GM19239 (cell line): ENCODE measurements at regions not wholly inside any gene's neighbourhood (a gene's known extent, or its start where the extent isn't known, plus 50 kb on each side); places are given as distances from the start of the nearest gene placed in this dataset.

ENCODE experiments used
- DNase-seq: peaks from one replicate; pipeline ENCODE4 v3.0.0; 2011; ENCODE audit warnings: low spot score; ENCODE audit not compliant: insufficient read length
- FAIRE-seq: peaks from 2 replicates; lab custom pipeline; 2011; peaks lifted over from hg19 to GRCh38; lab: Jason Lieb, UNC

- FAIRE-seq (no peak), DNase-seq (no peak)
These were observed 1393.3 kb upstream of the TMEM132C start for GRCh38 chr12:126873701-126874100.

- DNase-seq (peak; percentile 40), FAIRE-seq (no peak)
These were observed 1392.4 kb upstream of the TMEM132C start for GRCh38 chr12:126874427-126875026.

- FAIRE-seq (no peak), DNase-seq (no peak)
These were observed 1387.1 kb upstream of the TMEM132C start for GRCh38 chr12:126879842-126880241.

GRCh38 chr12:126883697-126884096 is 1383.3 kb upstream of the TMEM132C start:
- FAIRE-seq (no peak), DNase-seq (no peak)

GRCh38 chr12:126889501-126889900 is 1377.5 kb upstream of the TMEM132C start:
- no peak for FAIRE-seq

GRCh38 chr12:126890097-126890496 is 1376.9 kb upstream of the TMEM132C start:
- DNase-seq: no peak
- no peak for FAIRE-seq

More at GRCh38 chr12:126889501-126889900, 1377.5 kb upstream of the TMEM132C start:
- no peak for DNase-seq

- DNase-seq: no peak
- no peak for FAIRE-seq
These were observed 1375.2 kb upstream of the TMEM132C start for GRCh38 chr12:126891789-126892188.

- DNase-seq (no peak), FAIRE-seq (no peak)
These were observed 1370.7 kb upstream of the TMEM132C start for GRCh38 chr12:126895951-126896913.

- DNase-seq: no peak
These were observed 1369.9 kb upstream of the TMEM132C start for GRCh38 chr12:126897102-126897501.

GRCh38 chr12:126897778-126898177 is 1369.2 kb upstream of the TMEM132C start:
- no peak for DNase-seq
- no peak for FAIRE-seq

More at GRCh38 chr12:126897102-126897501, 1369.9 kb upstream of the TMEM132C start:
- no peak for FAIRE-seq

GRCh38 chr12:126898562-126898961 is 1368.4 kb upstream of the TMEM132C start:
- FAIRE-seq: no peak
- DNase-seq: no peak

GRCh38 chr12:126899926-126900792 is 1366.8 kb upstream of the TMEM132C start:
- FAIRE-seq (no peak), DNase-seq (no peak)

GRCh38 chr12:126903027-126903876 is 1363.7 kb upstream of the TMEM132C start:
- no peak for DNase-seq
- no peak for FAIRE-seq

- FAIRE-seq (no peak), DNase-seq (no peak)
These were observed 1361.2 kb upstream of the TMEM132C start for GRCh38 chr12:126905752-126906151.

GRCh38 chr12:126907900-126908764 is 1358.8 kb upstream of the TMEM132C start:
- DNase-seq (no peak), FAIRE-seq (no peak)

GRCh38 chr12:126908765-126909142 is 1358.2 kb upstream of the TMEM132C start:
- DNase-seq: no peak
- no peak for FAIRE-seq

GRCh38 chr12:126910570-126910969 is 1356.4 kb upstream of the TMEM132C start:
- DNase-seq (no peak), FAIRE-seq (no peak)

GRCh38 chr12:126912111-126912510 is 1354.9 kb upstream of the TMEM132C start:
- FAIRE-seq (no peak), DNase-seq (no peak)
